ENCODE measurements at regions not wholly inside any gene's neighbourhood (a gene's known extent, or its start where the extent isn't known, plus 50 kb on each side); places are given as distances from the start of the nearest gene placed in this dataset.

GRCh38 chr2:215697496-215697895 is 261.6 kb upstream of the FN1 start:
- no peaks in the 10 kb centered on the region for H3K4me1 ChIP-seq (ENCODE audit: control insufficient read depth, low read length)
- H3K27me3 ChIP-seq (ENCODE audit: control insufficient read depth, low read length): no peaks in the 10 kb centered on the region
- H3K4me2 ChIP-seq (ENCODE audit: low read length): no peak overlapping the region
- no peaks in the 10 kb centered on the region for H3K9me3 ChIP-seq (ENCODE audit: control insufficient read depth, insufficient read depth, low read length)
- no peak overlapping the region for H3K4me3 ChIP-seq (ENCODE audit: low read length)
- no peaks in the 10 kb centered on the region for H4K20me1 ChIP-seq (ENCODE audit: control insufficient read depth, insufficient read depth, low read depth, low read length)
- H3K36me3 ChIP-seq (ENCODE audit: control insufficient read depth, low read length): no peaks in the 10 kb centered on the region
- no peaks in the 10 kb centered on the region for H3K9me2 ChIP-seq (replicated peaks; ENCODE audit: control insufficient read depth, low read length)
- H3F3A ChIP-seq (ENCODE audit: control insufficient read depth, insufficient read depth): no peaks in the 10 kb centered on the region
- TF ChIP-seq EZH2phosphoT487 (IDR thresholded peaks at IDR 0.05; ENCODE audit: borderline replicate concordance, low read length) (no peak), CTCF (IDR thresholded peaks at IDR 0.05; ENCODE audit: low read depth, low read length, poor library complexity, severe bottlenecking) (no peak)
- no peaks in the 10 kb centered on the region for H3K79me2 ChIP-seq (ENCODE audit: control insufficient read depth, low read length)
- no peak overlapping the region for H3K27ac ChIP-seq (ENCODE audit: low read depth, low read length)

DNA sequence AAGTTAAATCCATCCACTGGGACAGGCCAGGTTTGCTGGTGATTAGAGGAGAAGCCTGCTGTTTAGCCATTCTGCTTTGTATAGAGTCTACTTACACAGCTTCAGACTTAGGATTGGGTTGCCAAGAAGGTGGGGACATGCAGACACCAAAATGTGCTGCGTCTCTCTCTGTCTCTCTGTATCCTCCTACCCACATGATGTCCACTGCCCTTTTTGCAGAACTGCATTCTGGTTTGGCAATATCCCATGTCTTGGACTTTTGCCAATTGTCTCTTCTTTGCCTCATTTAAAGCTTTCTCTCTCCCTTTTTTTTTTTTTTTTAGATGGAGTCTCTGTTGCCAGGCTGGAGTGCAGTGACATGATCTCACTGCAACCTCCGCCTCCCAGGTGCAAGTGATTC is 261.1 kb upstream of the FN1 start:
- Histone ChIP-seq H3F3A (ENCODE audit: control insufficient read depth, insufficient read depth) (no peaks in the 10 kb centered on the region), H3K4me2 (ENCODE audit: low read length) (no peak overlapping the region), H3K36me3 (ENCODE audit: control insufficient read depth, low read length) (no peaks in the 10 kb centered on the region), H3K79me2 (ENCODE audit: control insufficient read depth, low read length) (no peaks in the 10 kb centered on the region), H3K9me3 (ENCODE audit: control insufficient read depth, insufficient read depth, low read length) (no peaks in the 10 kb centered on the region), H3K4me1 (ENCODE audit: control insufficient read depth, low read length) (no peaks in the 10 kb centered on the region), H4K20me1 (ENCODE audit: control insufficient read depth, insufficient read depth, low read depth, low read length) (no peaks in the 10 kb centered on the region), H3K4me3 (ENCODE audit: low read length) (no peak overlapping the region), H3K27me3 (ENCODE audit: control insufficient read depth, low read length) (no peaks in the 10 kb centered on the region), H3K9me2 (replicated peaks; ENCODE audit: control insufficient read depth, low read length) (no peaks in the 10 kb centered on the region), H3K27ac (ENCODE audit: low read depth, low read length) (no peak overlapping the region)
- TF ChIP-seq EZH2phosphoT487 (IDR thresholded peaks at IDR 0.05; ENCODE audit: borderline replicate concordance, low read length) (no peak), CTCF (IDR thresholded peaks at IDR 0.05; ENCODE audit: low read depth, low read length, poor library complexity, severe bottlenecking) (no peak)

GRCh38 chr2:215695861-215696260 is 260.0 kb upstream of the FN1 start:
- H3K9me2 ChIP-seq (replicated peaks; ENCODE audit: control insufficient read depth, low read length): no peaks in the 10 kb centered on the region
- H3K4me1 ChIP-seq (ENCODE audit: control insufficient read depth, low read length): no peaks in the 10 kb centered on the region
- H3K4me2 ChIP-seq (ENCODE audit: low read length): no peak overlapping the region
- H3K4me3 ChIP-seq (ENCODE audit: low read length): no peak overlapping the region
- no peaks in the 10 kb centered on the region for H3K27me3 ChIP-seq (ENCODE audit: control insufficient read depth, low read length)
- no peaks in the 10 kb centered on the region for H3K79me2 ChIP-seq (ENCODE audit: control insufficient read depth, low read length)
- no peak for TF ChIP-seq CTCF (IDR thresholded peaks at IDR 0.05; ENCODE audit: low read depth, low read length, poor library complexity, severe bottlenecking)
- no peak for TF ChIP-seq EZH2phosphoT487 (IDR thresholded peaks at IDR 0.05; ENCODE audit: borderline replicate concordance, low read length)
- H3K9me3 ChIP-seq (ENCODE audit: control insufficient read depth, insufficient read depth, low read length): no peaks in the 10 kb centered on the region
- H4K20me1 ChIP-seq (ENCODE audit: control insufficient read depth, insufficient read depth, low read depth, low read length): no peaks in the 10 kb centered on the region
- no peaks in the 10 kb centered on the region for H3K36me3 ChIP-seq (ENCODE audit: control insufficient read depth, low read length)
- H3F3A ChIP-seq (ENCODE audit: control insufficient read depth, insufficient read depth): no peaks in the 10 kb centered on the region
- H3K27ac ChIP-seq (ENCODE audit: low read depth, low read length): no peak overlapping the region

Data from DOHH2 (cell line).